Liver (tissue), 2 donors: ENCODE measurements at regions not wholly inside any gene's neighbourhood (a gene's known extent, or its start where the extent isn't known, plus 50 kb on each side); places are given as distances from the start of the nearest gene placed in this dataset.
"Not testable (repeated sequence)": the region's sequence is repeated elsewhere in the genome, so short reads cannot be mapped to it uniquely, and the experiment has no call there.

Experiments
- CTCF ChIP-seq: fragments of 150-350 bp; IDR thresholded peaks from 2 replicates; pipeline ENCODE4 v1.5.1; 2017; ENCODE audit warnings: improper control_type of control experiment, low read depth, low read length; ENCODE audit not compliant: missing input control
- MAX ChIP-seq: IDR thresholded peaks from 2 replicates; pipeline ENCODE4 v1.6.1; 2016; ENCODE audit warnings: antibody characterized with exemption
- YY1 ChIP-seq: IDR thresholded peaks from 2 replicates; pipeline ENCODE4 v1.6.1; 2016; ENCODE audit warnings: antibody characterized with exemption, mild to moderate bottlenecking
- donor health status: healthy.

GRCh38 chr7:66438703-66439405 is 189.8 kb upstream of the KCTD7 start:
- not testable (repeated sequence) for TF ChIP-seq MAX, YY1, CTCF
